NCI-H1930 (cell line): ENCODE measurements at regions not wholly inside any gene's neighbourhood (a gene's known extent, or its start where the extent isn't known, plus 50 kb on each side); places are given as distances from the start of the nearest gene placed in this dataset.
"Not testable (repeated sequence)": the region's sequence is repeated elsewhere in the genome, so short reads cannot be mapped to it uniquely, and the experiment has no call there.

Experiments
- DNase-seq, 2 experiments: peaks; one replicate each; lab custom pipeline; 2025; lab: John Stamatoyannopoulos, UW

- DNase-seq, result no peak
Measured at GRCh38 chr16:65271996-65272395, 150.1 kb upstream of the CDH11 start.

DNA sequence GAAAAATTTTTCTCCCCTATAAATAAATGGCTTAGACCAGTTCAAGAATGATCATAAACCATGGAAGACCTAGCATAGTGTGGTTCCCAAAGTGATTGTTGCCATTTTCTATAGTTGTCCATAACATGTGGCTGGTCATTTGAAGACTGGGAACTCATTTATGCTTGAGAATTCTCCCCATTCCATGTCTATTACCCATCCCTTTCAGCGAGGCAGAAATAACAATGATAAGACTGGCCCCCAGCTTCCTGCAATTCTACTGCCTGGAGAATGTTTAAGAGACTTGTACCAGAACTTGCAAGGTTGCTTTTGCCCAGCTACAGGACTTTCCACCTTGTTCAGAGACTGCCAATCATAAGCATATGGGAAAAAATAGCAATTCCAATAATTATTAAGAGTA lies 146.5 kb upstream of the CDH11 start:
- no peak for DNase-seq

GRCh38 chr16:65263896-65264295 lies 142.0 kb upstream of the CDH11 start:
- no peak for DNase-seq

DNA sequence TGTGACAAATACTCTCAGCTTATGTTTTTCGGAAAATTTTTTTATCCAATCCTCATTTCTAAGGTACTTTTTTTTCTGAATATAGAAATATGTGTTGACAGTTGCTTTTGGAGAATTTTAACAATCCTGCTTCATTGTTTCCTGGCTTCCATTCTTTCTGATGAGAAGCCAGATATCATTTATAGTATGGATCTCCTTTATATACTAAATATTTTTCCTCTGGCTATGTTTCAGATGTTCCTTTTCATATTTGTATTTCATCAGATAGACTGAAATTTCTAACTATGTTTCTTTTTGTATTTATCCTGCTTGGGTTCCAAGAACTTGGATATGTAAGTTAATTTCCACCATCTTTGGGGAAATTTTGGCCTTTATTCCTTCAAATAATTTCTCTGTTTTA lies 138.9 kb upstream of the CDH11 start:
- no peak for DNase-seq

DNA sequence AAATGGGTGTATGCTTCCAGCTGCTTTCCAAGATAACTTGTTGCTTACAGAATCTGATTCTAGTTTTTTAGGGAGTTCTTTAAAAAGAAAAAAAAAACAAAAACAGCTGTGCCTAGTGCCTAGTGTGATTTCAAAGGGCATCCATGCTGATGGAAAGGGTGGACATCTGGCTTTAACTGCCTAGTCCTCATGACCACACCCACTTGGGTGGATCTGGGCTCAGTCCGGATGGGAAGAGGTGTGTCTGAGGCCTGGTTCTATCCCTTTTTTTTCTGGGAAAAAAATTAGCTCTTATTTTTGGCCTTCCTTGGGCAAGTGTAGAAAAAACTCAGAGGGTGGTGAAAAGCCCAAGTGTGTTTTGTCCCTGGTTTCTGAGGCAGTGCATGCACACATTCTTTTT lies 132.3 kb upstream of the CDH11 start:
- no peak for DNase-seq

GRCh38 chr16:65249768-65250167 lies 127.9 kb upstream of the CDH11 start:
- DNase-seq, result no peak

- DNase-seq, result no peak
Measured at GRCh38 chr16:65244787-65245186, 122.9 kb upstream of the CDH11 start.

DNA sequence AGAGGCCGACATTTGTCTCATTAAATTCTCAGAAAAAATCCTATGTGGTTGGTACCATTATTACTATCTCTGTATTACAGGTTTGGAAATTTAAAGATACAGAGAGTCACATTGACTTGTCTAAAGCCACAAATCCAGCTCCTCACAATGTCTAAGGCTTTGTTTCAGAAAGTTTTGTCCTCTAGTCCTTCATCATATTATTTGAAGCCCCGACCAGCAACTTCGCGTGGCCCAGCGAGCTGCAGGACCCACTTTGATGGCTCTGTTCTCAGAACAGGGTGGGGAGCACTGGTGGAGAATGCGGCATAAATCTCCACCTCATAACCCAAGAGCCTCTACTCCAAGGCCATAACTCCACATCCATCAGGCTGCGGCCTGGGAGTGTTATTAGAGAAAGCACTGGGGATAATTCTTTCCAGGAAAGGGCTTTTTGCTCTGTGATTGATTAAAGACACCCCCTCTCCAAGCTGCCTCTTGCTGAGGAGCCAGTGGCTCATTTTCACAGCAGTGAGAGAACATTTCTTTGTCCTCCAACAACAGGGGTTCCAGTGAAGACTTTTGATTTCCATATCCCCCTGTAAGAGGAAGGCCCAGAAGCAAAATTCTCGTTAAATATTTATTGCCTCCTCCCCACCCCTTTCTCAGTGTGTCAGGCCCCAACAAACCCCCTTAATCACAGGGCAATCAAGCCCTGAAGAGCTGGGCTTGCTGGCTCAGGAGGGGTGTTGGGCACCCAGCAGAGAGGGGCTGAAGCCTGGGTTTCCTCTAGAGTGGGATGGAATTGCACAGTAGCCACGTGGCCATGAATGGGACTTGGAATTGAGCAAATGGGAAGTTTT lies 113.7 kb upstream of the CDH11 start:
- DNase-seq, result no peak

DNA sequence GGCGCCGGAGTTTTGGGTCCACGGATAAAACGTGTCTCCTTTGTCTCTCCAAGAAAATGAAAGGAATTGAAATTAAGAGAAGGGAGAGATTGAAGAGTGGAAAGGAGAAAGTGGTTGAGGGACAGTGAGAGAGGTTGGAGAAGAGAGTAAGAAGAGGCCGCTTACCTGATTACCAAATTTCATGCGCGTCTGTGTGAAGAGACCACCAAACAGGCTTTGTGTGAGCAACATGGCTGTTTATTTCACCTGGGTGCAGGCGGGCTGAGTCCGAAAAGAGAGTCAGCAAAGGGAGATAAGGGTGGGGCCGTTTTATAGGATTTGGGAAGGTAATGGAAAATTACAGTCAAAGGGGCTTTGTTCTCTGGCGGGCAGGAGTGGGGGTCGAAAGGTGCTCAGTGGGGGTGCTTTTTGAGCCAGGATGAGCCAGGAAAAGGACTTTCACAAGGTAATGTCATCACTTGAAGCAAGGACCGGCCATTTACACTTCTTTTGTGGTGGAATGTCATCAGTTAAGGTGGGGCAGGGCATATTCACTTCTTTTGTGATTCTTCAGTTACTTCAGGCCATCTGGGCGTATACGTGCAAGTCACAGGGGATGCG lies 113.0 kb upstream of the CDH11 start:
- DNase-seq, result not testable (repeated sequence)

- DNase-seq, result no peak
Measured at GRCh38 chr16:65229191-65229662, 107.4 kb upstream of the CDH11 start.

DNA sequence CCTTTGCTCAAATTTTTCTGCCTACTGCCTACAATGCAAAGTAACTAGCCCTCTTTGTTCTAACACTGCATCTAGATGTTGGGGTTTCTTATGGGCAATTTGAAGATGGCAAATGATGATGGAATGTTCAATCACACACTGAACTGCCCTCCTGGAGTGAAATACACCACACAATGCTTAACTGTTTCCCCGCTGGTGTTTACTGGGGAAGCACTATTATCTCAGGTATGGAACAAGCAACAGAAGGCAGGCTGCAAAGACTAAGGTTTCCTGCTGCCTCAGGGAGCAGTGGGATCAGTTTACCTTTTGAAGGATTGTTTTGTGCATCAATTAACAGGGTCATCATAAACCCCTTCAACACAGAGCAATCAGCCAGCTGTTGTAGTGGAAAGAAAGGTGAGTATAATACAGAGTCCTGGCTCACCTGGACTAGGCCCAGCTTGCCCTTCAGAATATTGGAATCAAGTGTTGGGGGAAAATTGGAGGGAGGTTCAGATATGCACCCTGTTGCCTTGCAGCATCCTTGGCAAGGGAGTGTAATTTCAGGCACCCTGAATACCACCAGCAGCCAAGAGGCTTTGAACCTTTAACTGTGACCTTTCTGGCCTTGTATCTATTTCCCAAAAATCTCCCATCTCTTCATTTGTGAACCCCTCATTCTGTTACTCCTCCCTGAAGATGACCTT lies 105.4 kb upstream of the CDH11 start:
- DNase-seq, result no peak

- DNase-seq, result no peak
Measured at GRCh38 chr16:65226077-65226476, 104.2 kb upstream of the CDH11 start.

DNA sequence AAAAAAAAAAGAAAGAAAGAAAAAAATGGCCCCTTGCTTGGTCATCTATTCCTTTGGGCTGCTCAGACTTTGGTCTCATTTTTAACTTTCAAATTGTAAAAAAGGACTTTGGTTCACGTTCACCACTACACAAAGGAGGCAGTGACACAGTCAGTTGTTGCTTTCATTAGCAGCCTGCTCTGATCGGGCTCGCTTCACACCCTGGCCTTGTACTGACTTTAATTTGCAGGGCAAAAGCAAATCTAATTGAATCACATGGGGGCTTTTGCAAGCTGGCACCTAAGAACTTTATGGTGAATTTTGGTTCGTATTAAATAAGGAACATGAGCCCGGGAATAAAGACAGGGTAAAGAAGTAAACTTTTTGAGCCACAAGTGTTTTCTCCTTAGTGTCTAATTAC lies 103.6 kb upstream of the CDH11 start:
- DNase-seq, result no peak

- no peak for DNase-seq
Measured at GRCh38 chr16:65224994-65225393, 103.1 kb upstream of the CDH11 start.

DNA sequence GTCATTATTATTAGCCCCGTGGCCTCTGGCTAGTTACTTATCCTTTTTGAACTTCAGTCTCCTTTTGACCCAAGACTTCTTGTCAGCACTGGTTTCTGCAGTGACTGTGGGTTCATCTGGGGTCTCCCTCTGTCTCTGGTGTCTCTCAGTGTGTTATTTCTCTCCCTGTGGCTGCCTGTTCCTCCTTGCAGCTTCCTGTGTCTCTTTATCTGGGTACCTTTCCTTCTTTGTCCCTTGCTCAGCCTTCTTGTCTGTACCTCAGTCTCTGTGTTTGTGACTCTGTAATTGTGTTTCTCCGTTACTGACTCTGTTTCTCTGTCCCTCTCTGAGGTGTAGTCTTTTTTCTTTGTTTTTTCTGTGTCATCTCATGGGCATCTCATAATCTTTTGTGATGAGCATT lies 102.6 kb upstream of the CDH11 start:
- no peak for DNase-seq

DNA sequence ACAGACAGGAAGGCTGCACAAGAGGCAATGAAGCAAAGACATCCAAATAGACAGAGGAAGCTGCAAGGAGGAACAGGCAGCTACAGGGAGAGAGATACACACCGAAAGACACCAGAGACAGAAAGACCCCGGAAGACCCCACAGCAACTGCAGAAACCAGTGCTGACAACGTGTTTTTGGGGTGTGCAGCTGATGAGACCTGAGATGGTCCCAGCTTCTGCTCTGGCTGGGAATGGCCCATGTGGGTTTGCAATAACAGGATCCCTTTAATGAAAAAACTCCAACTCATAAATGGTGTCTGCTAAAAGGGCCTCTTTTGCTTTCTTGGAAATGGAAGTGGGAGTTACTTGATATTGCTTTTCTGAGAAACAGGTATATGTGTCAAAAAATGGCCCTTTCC lies 101.5 kb upstream of the CDH11 start:
- DNase-seq, result no peak

- no peak for DNase-seq
Measured at GRCh38 chr16:65222536-65222935, 100.7 kb upstream of the CDH11 start.

- no peak for DNase-seq
Measured at GRCh38 chr16:65222049-65222448, 100.2 kb upstream of the CDH11 start.

- no peak for DNase-seq
Measured at GRCh38 chr16:65219786-65220185, 97.9 kb upstream of the CDH11 start.

GRCh38 chr16:65218348-65218747 lies 96.5 kb upstream of the CDH11 start:
- no peak for DNase-seq

GRCh38 chr16:65213866-65214595 lies 92.2 kb upstream of the CDH11 start:
- no peak for DNase-seq

DNA sequence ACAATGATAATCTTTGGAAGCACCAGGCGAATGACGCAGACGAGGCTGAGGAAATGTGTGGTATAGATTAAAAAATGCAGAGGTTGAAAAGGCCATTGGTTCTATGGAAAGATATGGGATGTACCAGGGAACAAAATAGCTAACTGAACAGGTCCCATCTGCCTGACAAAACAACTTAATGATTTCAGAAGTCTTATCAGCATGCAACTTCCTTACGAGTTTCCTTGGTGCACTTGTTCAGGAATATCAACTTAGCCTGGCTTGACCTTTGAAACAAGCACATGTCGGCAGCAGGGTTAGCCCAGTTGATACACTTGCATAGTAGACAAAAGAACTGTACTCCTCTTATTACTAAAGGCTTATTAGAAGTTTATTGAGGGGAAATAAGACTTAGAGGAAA lies 90.9 kb upstream of the CDH11 start:
- DNase-seq, result no peak
